Stimulated activated naive CD4-positive, alpha-beta T cell (primary cell): ENCODE measurements at regions not wholly inside any gene's neighbourhood (a gene's known extent, or its start where the extent isn't known, plus 50 kb on each side); places are given as distances from the start of the nearest gene placed in this dataset.
"Not testable (repeated sequence)": the region's sequence is repeated elsewhere in the genome, so short reads cannot be mapped to it uniquely, and the experiment has no call there.

Source experiments
- DNase-seq, 6 experiments: peaks; one replicate each; lab custom pipeline; 2025; lab: John Stamatoyannopoulos, UW

DNA sequence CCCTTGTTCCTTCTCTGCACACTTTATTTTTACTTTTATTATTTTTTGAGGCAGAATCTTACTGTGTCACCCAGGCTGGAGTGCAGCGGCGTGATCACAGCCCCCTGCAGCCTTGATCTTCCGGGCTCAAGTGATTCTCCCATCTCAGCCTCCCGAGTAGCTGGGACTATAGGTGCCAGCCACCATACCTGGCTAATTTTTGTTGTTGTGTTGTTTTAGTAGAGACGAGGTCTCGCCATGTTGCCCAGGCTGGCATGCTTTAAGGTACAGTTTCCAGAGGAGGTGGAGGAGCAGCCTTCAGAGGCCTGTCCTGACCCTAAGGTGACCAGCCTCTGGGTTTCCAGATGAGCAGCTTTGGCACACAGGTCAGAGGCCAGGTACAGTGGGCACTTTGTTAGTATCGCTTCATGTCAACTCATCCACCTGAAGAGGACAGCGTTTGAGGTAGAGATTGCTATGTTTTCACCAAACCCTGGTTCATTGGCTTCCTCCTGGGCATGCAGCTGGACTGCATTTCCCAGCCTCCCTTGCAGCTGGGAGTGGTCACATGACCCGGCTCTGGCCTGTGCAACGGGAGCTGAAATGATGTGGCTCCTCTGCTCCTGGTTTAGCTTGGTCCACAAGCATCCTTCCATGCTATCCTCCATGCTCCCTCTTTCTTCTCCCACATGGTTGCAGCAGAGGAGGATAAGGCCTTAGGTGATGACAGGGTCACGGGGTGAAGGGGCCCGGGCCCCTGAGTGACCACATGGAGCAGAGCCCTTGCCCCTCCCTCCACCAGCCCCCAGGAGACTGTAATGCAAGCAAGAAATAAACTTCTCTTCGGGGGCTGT is 139.3 kb upstream of the IER5L start:
- no peak for DNase-seq

DNA sequence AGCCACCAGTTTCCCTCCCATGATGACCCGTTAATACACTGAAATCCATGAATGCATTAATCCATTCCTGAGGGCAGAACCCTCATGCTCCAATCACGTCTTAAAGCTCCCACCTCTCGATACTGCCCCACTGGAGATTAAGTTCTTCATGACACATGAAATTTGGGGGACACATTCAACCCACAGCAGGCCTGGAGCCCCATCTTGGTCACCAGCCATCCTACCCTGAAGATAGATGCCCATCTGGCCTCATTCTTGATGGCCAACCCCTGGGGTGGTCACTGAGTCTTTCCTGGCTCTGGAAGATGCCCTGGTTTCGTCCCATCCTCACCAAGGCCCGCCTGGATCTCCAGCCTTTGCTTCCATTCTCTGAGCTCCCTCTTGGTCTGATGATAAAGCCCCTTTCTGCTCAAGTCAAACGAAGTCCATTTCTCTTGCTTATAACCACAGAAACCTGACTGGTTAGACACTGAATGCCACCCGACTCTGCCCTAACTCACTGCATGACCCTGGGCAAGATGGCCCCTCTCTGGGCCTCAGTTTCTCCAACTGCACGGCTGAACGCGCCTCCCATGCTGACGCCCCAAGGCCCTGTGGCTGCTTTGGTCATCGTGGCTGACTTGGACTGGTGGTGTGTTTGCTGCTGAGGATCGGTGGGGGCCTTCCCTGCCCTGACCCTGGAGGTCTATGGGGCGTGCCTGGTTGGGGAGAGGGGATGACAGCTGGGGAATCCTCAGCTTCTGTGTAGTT is 138.4 kb upstream of the IER5L start:
- DNase-seq: no peak

GRCh38 chr9:129313331-129313955 is 135.4 kb upstream of the IER5L start:
- no peak for DNase-seq

GRCh38 chr9:129312251-129313122 is 134.4 kb upstream of the IER5L start:
- DNase-seq: no peak

DNA sequence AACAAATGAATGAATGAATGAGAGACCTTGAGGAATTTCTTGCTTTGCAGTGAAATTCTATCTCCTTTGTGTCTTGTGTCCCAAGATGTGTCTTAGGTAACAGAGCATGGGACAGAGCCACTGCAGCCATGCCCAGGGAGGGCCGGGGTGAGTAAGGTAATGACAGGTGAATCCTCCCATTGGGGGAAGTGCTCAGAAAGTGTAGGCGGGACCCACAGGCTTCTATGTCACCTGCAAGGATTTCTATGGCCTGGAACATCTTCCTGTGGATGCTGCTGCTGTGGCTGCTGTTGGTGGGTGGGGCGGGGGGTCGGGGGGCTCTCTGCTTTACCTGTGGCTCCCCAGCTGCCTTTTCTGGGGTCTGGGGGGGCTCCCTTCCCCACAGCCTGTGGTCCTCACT is 133.6 kb upstream of the IER5L start:
- DNase-seq: no peak

- DNase-seq: no peak
These were observed 132.7 kb upstream of the IER5L start for GRCh38 chr9:129310666-129311350.

DNA sequence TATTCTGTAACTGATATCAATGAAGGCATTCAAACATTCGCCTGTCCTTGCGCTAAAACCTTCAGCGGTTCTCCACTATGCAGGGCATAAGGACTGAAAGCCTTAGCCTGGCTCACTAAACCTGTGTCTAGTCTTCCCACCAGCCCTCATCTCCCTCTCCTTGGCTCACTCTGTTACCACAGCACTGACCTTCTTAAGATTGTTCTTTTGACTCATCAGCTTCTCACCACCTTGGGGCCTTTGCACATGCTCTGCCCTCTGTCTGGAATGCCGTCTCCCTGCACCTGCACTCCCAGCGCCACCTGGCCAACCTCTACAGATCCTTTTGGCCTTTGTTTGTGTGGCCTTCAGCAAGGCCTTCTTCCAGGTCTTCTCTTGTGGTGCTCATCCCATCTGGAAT is 131.8 kb upstream of the IER5L start:
- DNase-seq: no peak

GRCh38 chr9:129309041-129309430 is 131.0 kb upstream of the IER5L start:
- no peak for DNase-seq

- peak in 1 of 6 experiments; percentile 13 for DNase-seq
These were observed 129.3 kb upstream of the IER5L start for GRCh38 chr9:129307227-129307970.

- DNase-seq: no peak
These were observed 128.4 kb upstream of the IER5L start for GRCh38 chr9:129306318-129306973.

GRCh38 chr9:129305246-129305645 is 127.2 kb upstream of the IER5L start:
- no peak for DNase-seq

DNA sequence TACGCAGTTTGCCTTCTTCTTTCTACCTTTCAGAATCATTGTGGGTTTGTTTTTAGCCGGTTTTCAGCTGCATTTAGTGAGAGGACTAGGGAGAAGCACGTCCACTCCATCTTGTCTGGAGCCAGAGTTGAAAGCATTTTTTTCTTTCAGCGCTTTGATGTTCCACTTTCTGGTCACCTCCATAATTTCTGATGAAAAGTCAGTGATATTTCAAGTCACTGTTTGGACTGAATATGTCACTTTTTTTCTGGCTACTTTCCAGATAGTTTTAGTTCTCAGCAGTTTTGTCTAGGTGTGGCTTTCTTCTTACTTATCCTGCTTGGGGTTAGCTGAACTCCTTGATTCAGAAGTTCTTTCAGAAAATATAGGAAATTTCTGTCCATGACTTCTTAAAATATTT is 123.9 kb upstream of the IER5L start:
- no peak for DNase-seq

DNA sequence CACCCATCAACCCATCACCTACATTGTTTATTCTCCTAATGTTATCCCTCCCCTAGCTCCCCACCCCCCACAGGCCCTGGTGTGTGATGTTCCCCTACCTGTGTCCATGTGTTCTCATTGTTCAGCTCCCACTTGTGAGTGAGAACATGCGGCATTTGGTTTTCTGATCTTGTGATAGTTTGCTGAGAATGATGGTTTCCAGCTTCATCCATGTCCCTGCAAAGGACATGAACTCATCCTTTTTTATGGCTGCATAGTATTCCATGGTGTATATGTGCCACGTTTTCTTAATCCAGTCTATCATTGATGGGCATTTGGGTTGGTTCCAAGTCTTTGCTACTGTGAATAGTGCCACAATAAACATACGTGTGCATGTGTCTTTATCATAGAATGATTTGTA is 118.1 kb upstream of the IER5L start:
- not testable (repeated sequence) for DNase-seq

GRCh38 chr9:129291041-129291501 is 113.0 kb upstream of the IER5L start:
- no peak for DNase-seq

DNA sequence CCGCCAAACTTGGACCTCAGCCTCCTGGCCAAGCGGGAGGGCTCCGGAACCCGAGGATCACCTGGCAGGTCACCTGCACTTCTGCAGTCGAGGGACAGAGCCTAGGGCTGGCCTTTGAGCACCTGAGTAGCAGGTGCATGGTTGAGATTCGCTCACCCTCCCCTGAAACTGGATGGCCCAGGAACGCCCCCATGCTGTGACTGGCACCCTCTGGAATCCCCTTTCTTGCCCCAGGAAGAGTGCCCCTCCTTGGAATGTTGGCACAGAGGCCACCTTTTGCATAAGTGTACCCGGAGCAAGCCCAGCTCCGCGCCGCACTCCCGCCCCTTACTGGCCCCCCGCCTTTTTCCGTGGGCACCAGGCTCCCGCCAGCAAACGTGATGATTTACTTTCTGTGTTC is 112.5 kb upstream of the IER5L start:
- no peak for DNase-seq

- no peak for DNase-seq
These were observed 111.8 kb upstream of the IER5L start for GRCh38 chr9:129289883-129290282.

GRCh38 chr9:129289131-129289731 is 111.2 kb upstream of the IER5L start:
- DNase-seq: no peak

- no peak for DNase-seq
These were observed 109.7 kb upstream of the IER5L start for GRCh38 chr9:129287619-129288305.
